ENCODE measurements at regions not wholly inside any gene's neighbourhood (a gene's known extent, or its start where the extent isn't known, plus 50 kb on each side); places are given as distances from the start of the nearest gene placed in this dataset.

DNA sequence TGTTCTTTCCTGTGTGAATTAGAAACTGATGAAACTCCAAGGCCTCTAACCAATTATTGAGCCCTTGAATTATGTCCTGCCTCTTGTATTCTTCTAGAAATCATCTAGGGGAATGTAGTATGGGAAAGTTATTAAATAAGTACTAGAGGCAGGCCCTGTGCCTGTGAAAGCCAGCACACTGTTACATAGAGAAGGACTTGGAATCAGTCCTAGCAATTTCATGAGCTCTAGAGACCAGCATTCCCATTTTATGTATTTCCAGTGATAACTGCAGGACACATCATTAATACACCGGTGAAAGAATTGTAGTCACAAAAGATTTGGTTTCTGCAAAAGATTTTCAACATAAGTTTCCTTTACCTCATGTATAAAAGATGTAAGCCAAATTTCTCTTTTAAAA is 168.5 kb upstream of the VLDLR start:
- DNase-seq (ENCODE audit: low read depth) = no peak

DNA sequence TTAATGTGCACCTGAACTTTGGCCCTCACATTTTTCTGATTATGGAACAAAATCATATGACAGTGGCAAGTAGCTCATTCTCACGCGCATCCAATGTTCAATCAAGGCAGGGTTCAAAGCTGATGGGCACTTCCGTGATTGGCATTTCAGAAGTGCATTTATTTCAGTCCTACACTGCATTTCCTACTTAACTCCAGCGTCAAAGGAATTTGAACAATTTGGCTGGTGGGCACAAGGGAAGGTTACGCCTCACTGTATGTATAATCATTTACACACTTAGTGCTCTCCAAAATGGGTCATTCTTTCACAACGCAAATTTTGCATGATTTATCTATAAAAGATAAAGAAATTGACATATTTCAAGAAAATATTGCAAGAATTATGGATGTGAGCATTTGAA is 167.9 kb upstream of the VLDLR start:
- DNase-seq (ENCODE audit: low read depth) = no peak

DNA sequence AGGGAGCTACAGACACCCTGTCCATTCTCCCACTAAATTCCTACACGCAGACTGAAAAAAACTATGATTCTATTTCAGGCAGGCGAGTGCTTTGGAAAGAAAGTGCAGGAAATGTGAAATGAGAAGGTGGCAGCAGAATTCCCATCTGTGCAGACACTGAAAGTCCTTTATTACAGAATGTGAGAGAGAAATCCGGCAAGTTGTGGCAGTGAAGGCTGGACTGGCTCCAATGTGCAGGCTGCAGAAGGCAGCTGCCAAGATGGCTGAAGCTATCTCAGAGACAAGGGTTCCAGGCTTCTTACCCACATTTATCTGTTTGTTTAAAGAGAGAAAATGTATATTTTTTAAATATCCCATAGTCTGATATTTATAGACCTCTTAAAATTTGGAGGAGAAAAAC is 161.8 kb upstream of the VLDLR start:
- DNase-seq (ENCODE audit: low read depth) = no peak

DNA sequence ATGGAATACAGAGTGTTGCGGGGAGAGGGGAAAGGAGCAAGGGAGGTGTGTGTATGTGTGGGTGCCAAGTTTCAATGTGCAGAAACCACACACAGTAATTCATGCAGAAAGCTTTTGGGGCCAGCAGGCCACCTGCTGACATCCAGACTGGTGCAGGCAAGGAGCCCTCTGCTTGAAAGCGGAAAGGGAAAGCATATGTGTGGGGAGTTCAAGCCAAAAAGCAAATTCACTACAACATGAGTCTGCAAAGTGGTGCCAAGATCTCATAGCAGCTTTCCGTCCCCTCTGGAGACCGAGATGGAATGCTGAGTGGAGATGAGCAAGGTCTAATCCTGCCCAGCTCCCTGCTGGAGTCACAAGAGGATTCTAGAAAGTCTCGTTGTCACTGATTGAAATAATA is 159.7 kb upstream of the VLDLR start:
- no peak for DNase-seq (ENCODE audit: low read depth)

DNA sequence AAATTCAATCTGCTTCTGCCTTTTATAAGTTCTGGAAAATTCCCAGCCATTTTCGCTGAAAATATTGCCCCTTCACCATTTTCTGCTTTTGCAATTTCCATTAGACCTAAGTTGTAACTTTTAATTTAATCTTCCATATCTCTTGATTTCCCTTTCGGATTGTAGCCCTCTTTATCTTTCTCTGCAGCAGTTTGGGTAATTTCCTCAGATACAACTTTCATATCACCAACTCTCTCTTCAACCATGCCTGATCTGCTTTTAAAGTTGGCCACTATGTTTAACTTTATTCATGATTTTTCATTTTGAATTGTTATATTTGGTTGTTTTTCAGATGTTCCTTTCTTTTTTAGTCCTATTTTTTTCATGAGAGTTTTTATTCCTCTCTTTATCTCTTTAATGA is 157.0 kb upstream of the VLDLR start:
- no peak for DNase-seq (ENCODE audit: low read depth)

DNA sequence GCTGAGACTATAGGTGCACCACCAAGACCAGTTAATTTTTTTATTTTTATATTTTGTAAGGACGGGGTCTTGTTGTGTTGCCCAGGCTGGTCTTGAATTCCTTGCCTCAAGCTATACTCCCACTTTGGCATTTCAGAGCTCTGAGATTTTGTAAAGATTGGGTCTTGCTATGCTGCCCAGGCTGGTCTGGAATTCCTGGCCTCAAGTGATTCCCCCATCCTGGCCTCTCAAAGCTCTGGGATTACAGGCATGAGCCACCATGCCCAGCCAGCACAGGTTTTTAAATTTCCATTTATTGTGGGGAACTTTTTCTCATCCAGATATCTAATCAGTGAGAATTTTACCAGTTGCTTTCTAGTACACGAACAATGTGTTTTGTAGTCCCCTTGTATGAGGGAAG is 156.1 kb upstream of the VLDLR start:
- DNase-seq (ENCODE audit: low read depth) = no peak

DNA sequence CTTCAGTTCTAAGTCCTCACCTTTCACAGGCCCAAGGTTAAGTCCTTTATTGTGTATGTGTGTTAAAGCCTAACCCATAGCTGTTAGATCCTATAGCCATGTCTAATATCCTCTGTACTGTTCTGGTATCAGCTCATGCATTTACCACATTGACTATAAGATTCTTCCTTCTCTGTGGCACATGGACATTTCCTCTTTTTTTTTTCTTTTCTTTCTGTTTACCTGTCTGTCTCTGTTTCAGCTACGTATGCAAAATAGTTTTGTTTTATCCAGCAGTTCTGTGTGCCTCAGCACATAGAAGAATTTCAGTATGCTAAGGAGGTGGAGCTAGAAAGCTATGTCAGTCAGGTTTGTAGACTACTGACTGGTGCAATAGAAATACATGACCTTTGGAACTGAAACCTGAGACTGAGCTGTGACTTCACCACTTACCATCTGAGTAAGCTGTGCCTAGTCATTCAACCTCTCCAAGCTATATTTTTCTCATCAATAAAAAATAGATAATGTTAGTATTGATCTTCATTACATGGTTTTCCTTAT is 155.6 kb upstream of the VLDLR start:
- peak; percentile 7 for DNase-seq (ENCODE audit: low read depth)

DNA sequence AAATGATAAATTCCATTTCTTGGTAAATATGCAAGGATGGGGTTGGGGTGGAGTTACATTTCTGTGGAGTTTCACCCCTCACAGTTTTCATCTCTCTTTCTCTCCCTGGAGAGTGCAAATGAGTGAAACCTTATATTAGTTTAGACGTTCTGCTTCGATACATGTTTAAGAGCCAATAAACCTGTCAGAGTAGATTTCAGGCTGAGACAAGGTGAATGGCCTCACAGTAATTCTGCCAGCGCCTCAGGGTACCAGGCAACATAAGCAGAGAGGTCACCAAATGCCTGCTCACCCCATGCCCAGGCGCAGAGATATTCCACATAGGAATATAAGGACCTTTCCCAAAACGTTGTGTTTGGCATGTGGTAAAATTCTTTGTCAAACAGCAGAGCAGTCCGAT is 154.9 kb upstream of the VLDLR start:
- DNase-seq (ENCODE audit: low read depth) = no peak

DNA sequence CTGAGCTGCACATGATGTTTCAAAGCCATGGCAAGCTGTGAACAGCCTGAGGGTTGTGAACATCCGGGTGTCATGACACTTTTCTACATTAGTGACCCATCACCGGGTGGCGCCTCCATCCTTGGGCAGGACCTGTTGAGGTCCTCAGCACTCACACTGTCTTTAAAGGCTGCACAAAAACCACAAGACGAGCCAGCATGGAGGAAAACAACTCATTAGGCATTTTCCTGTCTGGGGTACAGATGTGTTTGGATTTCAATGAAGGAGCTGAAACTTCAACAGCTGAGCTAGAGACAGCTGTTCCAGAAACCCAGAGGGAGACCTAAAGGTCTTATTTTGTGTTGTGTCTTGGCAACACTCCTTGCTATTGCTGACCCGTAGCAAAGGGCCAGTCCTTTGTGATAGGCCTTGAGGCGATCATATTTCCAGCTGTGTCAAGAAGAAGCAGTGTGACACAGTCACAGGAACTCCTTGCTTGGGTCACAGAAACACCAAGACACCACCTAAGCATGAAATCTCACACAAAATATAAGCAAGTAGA is 151.8 kb upstream of the VLDLR start:
- peak; percentile 38 for DNase-seq (ENCODE audit: low read depth)

DNA sequence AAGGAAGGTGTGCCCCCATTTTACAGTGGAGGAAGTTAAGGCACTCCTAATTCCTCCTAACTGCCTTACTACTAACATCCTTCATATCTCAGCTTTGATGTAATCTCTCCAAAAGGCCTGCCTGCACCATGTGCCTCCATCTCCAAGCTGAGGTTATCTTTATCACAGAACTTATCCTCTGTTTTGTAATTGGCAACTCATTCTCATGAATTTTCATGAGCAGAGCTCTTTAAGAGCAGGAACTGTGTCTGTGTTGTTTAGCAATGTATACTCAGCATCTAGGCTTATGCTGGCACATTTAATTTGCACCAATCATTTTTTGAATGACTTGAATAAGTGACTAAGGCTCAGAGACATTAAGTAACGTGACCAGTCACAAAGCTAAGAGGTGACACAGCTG is 147.9 kb upstream of the VLDLR start:
- DNase-seq (ENCODE audit: low read depth) = no peak

DNA sequence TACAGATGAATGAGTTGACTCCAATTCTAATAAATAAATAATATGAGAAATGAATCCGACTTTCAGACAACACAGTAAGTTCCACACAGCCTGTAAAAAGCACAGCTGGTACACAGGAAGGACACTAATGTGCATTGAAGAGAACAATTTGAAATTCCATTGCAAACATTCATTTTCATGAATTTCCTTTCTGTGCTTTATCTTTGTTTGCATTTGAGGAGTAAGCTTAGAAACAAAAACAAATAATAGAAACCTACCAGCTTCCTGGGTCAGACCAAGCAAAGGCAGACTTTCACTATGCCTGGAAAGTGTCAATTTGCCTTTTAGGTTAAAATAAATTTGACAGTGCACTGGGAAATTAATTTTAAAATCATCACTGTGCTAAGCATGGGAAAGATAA is 143.8 kb upstream of the VLDLR start:
- DNase-seq (ENCODE audit: low read depth) = peak; percentile 19

DNA sequence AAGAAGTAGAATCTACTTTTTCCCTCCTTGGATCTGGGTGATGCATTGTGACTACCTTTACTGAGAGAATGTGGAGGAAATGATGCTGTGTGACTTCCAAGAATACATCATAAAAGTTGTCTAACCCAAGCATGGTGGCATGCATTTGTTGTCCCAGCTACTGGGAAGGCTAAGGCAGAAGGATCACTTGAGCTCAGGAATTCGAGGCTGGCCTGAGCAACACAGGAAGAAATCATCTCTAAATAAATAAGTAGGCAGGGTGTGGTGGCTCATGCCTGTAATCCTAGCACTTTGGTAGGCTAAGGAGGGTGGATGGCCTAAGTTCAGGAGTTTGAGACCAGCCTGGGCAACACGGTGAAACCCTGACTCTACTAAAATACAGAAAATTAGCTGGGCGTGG is 143.2 kb upstream of the VLDLR start:
- no peak for DNase-seq (ENCODE audit: low read depth)

DNA sequence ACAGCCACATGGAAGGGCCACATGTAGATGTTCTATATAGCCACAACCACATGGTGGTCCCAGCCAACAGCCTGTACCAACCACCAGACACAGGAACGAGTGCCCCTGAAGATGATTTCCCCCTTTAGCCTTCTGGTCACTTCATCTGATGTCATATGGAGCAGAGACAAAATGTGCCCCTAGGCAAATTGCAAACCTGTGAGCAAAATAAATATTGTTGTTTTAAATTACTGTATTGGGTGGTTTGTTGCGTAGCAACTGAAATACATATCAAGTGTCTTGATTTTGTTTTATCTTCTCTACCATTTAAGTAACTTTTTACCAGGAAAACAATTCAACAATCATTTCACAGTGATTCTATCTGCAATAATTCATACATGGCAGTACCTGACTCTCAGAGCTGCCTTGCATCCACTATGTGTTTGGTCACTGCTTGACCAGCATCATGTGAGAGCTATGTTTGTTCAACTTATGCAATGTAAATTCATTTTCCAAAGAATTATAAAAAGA is 142.5 kb upstream of the VLDLR start:
- peak; percentile 19 for DNase-seq (ENCODE audit: low read depth)

DNA sequence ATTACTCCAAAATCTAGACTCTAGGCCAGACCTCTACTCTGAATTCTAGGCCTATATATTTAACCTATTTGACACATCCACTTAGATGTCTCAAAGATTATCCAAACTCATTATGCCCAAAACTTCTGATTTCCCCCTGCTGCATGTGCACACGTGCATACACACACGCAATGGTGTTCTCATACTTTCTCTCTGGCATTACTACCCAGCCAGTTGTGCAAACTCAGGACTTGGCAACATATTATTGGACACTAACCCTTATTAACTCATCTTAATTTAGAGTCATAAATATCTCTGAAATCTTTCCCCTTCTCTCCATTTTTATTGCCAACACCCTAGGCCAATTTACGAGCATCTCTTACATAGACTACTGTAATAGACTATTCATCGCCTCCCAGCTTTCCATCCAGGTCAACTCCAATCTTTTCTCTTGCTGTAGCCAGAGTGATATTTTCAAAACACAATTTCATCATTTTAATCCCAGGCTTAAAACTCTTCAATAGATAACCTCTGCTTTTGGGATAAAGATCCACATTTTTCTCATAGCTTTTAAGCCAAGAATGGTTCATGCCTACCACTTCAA is 141.2 kb upstream of the VLDLR start:
- no peak for DNase-seq (ENCODE audit: low read depth)

DNA sequence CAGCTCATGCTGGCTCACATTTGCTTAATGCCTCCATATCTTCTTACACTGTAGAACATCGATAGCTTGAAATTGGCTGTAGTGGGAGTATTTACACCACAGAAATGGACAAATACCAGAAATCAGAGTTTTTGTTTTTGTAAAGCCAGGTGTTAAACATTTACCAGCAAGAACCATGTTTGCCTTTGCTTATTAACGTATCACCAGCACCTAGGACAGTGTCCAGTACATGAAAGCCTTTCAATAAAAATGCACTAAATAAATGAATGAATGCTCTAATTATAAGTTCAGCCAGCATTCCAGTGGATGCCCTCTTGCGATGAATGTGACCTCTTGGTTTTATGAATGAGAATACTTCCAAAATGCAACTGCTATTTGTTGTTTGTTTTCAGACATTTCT is 140.4 kb upstream of the VLDLR start:
- DNase-seq (ENCODE audit: low read depth) = no peak

DNA sequence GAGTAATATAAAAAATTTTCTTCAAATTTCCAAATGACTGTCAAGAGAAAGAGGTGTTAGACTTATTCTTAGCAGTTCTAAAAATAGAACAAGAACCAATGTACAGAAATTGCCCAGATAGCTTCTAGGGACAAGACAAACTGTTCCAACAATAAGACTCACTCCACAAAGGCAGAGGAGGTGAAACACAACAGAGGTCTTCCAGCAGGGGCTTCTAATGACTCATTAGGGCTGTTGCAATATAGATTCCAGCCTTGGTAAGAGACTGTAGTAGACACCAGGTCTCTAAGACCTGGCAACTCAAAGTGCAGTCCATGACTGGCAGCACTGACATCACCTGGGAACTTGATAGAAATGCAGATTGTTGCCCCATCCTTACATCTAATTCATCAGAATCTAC is 134.6 kb upstream of the VLDLR start:
- no peak for DNase-seq (ENCODE audit: low read depth)

DNA sequence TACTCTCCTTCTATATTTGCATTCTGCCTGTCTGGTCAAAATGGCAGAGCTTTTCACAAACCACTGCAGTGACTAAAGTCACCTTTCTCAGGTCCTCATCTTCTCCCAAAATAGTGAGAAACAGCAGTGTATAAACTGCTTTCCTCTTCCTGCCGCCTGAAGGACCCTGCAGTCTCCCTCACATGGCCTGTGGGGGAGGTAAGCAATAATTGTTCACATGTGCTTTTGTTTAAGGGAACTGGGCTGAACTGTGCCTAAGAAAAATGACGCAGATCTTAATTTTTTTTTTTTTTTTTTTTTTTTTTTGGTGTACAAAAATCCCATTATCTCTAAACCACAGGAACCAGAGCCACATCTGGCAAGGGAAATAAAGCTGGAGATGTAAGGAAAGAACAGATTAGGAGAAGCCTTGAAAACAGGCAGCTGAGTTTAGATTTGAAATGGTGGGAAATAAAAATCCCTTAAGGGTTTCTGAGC is 131.7 kb upstream of the VLDLR start:
- DNase-seq (ENCODE audit: low read depth) = no peak

DNA sequence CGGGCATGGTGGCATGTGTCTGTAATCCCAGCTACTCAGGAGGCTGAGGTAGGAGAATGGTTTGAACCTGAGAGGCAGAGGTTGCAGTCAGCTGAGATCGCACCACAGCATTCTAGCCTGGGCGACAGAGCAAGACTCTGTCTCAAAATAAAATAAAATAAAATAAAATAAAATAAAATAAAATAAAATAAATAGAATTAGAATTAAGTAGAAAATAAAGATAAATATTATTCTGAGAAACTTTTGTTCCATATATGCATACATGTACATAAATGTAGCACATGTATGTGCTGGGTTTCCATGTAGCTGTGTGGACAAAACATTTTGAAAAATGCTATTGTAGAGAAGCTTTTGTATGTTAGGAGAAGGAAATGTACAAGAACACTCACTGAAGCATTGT is 129.4 kb upstream of the VLDLR start:
- no peak for DNase-seq (ENCODE audit: low read depth)

DNA sequence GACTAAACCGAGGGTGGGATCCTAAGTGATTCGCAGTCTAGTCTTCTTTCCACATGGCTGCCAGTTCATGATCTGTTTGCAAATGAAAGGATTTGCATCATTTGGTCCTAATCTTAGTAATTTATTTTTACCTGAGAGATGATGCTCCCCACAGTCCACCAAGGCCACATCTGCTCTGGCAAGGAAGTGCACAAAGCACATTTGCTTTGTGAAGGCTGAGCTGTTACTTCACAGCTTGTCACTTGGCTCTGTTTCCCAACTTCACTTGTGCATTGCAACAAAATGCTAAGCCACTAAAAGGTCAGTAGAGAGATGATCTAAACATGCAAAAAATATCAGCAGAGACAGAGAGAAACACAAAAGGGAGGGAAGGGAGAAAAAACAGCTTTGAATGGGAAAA is 128.5 kb upstream of the VLDLR start:
- DNase-seq (ENCODE audit: low read depth) = no peak

DNA sequence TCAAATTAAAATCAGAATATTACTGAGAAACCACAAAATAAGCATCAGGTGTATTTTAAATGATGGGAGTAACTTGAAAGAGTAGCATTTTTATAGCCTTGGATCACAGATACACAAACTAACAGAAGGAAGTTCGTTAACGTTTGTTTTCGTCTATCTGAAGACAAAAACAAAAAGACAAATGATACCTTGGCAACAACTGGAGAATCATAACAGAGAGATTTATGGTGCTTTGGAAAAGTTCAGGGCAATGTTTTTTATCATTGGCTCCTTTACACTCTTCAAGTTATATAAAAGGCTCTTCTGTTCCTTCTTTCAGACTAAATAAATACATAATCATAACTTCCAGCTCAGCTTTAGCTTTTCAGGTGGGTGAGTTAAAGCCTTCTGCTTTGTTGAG is 128.1 kb upstream of the VLDLR start:
- no peak for DNase-seq (ENCODE audit: low read depth)

DNA sequence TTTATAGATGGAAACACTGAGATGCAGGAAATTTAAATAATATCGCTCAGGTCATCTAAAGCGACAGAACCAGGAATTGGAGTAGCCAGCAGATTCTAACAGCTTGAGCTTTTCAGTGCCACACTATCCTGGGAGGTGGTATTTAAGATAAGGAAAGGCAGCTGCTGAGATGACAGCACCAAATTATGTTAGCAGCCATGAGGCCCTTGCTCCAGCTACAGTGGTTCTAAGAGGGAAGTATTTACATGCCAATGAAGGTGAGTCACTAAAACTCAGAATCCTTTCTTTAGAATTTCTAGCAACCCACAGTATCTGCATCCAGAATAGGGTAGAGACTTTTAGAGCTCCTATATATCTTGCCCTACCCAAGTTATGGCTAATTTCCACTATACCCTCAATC is 127.0 kb upstream of the VLDLR start:
- peak; percentile 60 for DNase-seq (ENCODE audit: low read depth)

DNA sequence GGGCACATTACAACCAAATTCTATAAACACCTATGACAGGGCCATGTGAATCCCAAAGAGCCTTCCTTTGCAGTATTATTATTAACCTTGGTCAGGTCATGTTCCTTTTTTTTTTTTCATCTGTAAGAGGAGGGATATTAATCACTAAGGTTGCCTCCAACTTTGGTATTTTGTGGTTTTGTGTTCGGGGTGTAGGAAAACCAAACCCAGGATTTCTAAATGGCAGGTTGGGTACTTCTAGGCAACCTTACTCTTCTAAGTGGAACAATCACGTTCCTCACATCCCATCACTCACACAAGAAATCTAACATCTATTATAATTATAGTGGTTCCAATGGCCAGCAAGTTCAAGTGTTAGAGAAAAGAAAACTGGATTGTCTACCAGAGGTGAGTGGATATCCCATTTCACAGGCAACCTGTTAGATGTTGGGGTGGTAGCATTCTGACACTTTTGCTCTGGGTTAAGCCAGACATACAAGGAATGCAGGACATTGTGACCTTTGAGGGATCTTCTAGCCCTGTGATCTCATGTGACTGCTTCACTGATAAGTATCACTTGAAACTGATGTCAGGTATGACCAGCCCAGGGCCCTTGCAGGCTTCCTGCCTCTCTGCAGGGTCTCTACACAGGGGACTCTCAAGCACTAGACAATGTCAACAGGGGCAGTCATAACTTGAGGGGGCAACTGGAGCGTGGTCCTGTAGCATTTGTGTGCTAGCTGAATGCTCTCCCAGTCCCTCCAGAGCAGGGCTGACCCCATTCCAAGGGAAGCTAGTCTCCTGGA is 126.2 kb upstream of the VLDLR start:
- no peak for DNase-seq (ENCODE audit: low read depth)

DNA sequence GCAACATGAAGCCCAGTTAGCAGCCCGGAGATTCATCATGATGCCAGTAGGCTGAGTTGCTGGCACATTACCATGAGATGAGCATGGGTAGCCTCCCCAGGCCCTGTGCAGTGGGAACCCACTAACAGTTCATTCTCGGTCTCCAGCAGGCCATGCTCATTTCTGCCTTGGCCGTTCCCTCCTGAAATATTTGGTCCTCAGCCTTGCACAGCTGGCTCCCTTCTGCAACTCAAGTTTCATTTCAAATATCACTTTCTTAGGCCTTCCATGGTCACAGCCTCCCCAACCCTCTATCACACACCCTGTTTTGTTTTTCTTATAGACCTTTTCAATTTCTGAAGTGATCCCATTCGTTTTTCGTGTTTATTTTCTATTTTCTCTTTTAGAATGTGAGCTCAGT is 125.4 kb upstream of the VLDLR start:
- DNase-seq (ENCODE audit: low read depth) = no peak

Data from ELR (cell line).